Activated T-helper 9 cell treated with anti-CD3 and anti-CD28 coated beads, Interleukin-2, amount 50 U/mL, for 16 hours (primary cell): ENCODE measurements at regions not wholly inside any gene's neighbourhood (a gene's known extent, or its start where the extent isn't known, plus 50 kb on each side); places are given as distances from the start of the nearest gene placed in this dataset.

Experiments used
- DNase-seq: peaks from one replicate; pipeline ENCODE4 v3.0.0-alpha.2; 2020; ENCODE audit warnings: low read depth

GRCh38 chr2:118665784-118666529, 181.5 kb downstream of the EN1 start:
- DNase-seq = no peak

DNA sequence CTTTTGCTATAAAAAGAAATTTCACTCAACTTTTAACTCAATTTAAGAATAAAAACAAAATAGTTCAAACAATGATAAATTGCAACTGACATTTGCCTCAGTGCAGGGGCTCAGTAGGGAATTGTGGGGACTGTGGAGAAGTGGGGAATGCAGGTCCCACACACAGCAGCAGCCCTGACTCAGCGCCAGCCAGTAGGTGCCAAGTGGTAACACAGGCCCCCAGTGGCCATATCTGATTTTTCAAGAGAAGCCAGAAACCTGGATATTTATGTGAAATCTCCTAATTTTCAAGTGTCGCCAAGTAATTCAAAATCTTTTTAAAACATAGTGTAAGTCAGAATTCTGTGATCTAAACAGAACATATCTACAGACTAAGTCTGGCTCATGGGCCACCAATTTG, 186.3 kb downstream of the EN1 start:
- no peak for DNase-seq

GRCh38 chr2:118658596-118659198, 188.8 kb downstream of the EN1 start:
- no peak for DNase-seq

DNA sequence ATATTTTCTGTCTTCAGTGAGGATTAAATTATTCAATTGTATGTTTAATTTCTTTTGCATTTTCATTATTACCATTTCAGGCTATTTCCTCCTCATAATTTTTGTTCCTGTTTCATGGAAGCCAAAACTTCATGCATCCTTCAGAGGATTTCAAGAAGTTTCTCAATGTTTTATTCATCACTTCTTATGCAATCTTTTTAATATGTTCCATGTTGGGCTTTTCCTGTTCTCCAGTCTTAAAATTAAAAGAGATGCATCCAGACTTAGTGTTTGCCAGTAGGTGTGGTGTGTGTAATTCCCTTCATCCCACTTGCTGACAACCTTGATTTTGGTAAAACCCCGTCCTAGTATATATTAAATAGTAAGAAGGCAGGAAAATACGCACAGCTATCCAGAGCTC, 190.0 kb downstream of the EN1 start:
- no peak for DNase-seq

DNA sequence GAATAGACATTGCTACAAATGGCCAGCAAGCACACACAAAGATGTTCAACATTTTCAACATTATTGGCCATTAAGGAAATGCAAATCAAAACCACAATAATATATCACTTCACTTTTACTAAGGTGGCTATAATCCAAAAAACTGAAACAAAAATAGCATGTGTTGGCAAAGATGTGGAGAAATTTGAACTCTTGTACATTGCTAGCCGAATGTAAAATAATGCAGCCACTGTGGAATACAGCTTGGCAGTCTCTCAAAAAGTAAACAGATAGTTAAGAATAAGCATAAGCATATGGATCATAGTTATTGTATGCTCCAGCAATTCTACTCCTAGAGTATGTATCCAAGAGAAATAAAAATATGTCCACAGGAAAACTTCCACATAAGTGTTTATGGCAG, 192.5 kb downstream of the EN1 start:
- DNase-seq = no peak

- no peak for DNase-seq
Measured at GRCh38 chr2:118650327-118650726, 197.1 kb downstream of the EN1 start.

DNA sequence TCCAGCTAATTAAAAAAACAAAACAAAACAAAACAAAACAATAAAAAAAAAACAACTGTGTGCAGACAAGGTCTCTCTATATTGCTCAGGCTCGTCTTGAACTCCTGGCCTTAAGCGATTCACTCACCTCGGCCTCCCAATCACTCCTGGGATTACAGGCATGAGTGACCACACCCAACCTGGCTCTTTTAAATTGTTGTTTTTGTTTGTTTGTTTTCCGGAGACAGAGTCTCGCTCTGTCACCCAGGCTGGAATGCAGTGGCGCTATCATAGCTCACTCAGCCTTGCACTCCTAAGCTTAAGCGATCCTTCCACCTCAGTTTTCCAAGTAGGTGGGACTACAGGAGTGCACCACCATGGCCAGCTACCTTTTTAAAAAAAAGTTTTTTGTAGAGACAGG, 201.6 kb downstream of the EN1 start:
- no peak for DNase-seq

DNA sequence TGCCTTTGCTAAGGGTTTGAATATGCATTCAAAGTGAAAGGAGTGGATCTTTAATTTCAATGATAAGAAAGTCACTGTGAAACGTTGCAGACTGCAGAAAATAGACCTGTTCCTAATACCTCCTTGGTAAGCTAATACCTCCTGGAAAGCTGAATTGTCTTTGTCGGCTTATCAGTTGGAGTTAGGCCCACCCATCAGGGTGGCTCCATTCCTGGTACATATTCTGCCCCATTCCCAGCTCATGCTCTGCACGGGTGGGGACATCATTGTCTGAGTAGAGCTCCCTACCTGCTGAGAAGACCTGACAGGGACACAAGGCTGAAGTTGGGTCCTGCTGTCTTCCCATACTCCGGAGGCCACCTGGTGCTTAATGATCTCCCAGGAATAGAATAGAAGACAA, 203.3 kb downstream of the EN1 start:
- no peak for DNase-seq

GRCh38 chr2:118643294-118643693, 204.2 kb downstream of the EN1 start:
- no peak for DNase-seq

DNA sequence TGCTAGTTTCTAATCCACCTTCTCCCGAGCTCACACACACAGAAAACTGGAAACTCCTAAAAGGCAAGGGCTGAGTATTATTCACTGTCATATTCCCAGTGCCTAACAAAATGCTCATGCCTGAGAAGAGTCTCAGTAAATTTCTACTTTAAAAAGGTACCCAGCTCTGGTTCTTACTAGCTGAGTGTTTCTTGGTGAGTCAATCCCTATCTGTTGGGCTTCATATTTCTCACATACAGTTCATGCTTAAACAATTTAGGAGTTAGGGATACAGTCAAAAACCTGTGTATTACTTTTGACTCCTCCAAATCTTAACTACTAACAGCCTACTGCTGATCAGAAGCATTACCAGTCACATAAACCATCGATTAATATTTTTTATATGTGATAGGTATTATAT, 204.9 kb downstream of the EN1 start:
- no peak for DNase-seq

GRCh38 chr2:118641711-118642110, 205.7 kb downstream of the EN1 start:
- no peak for DNase-seq

DNA sequence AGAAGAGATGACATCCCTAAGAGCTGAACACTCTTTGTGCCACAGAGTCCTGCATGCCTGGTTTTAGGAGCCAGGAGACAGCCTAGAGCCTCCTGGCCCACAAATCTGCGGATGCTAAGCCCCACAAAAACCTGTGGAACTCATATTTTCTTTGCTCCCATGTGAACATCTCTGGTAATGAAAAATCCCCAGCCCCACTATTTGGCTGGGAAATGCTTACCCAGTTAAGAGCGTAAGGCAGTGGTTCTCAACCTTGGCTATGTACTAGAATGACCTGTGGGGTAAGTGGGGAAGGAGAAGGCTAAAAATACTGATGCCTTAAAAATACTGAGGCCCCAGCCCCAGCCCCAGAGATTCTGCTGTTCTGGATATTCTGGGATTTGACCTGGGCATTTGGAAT, 208.1 kb downstream of the EN1 start:
- DNase-seq = no peak

GRCh38 chr2:118638453-118638852, 209.0 kb downstream of the EN1 start:
- DNase-seq = no peak

DNA sequence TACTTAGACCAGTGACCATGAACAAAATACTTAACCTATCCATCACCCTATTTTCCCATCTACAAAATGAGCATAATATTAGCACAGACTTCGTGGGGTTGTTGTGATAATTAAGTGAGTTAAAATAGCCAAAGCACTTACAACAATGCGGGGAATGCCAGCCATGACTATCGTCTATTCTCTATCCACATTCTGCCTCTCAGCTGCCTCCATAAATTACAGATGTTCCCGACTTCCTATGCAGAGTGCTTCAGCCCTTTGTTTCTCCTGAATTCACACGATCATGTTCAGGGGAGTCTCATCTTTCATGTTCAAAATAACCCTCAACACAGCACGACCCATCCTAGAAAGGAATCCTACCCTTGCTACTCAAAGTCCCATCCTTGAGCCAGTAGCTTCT, 211.6 kb downstream of the EN1 start:
- no peak for DNase-seq

GRCh38 chr2:118634876-118635275, 212.6 kb downstream of the EN1 start:
- no peak for DNase-seq

DNA sequence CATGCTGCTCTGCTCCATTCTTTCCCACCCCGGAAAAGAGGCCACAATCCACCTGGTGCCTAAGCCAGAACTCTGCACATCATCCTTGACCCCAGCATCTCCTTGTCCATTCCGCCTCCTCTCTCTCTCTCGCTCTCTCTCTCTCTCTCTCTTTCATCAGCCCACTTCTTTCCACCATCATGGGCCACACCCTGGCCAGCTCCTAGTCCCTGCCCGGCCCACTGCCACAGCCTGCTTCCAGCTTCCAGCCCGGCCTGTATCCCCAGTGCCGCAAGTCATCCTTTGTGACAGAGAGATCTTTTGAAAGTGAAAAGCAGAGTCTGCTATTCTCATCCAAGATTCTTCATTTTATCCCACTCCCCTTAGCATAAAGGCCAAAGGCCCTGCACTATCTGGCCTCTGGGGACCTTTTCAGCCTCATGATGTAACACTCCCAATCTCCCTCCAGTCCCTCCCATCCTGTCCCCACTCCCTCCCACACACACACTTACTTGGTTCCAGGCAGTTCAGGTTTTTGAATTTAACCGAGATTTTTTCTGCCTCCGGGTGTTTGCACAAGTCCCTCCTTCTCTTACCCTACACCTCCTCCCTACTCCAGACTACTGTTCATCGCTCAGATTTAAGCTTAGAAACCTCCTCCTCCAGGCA, 214.0 kb downstream of the EN1 start:
- DNase-seq = no peak

GRCh38 chr2:118632921-118633320, 214.5 kb downstream of the EN1 start:
- DNase-seq = no peak

DNA sequence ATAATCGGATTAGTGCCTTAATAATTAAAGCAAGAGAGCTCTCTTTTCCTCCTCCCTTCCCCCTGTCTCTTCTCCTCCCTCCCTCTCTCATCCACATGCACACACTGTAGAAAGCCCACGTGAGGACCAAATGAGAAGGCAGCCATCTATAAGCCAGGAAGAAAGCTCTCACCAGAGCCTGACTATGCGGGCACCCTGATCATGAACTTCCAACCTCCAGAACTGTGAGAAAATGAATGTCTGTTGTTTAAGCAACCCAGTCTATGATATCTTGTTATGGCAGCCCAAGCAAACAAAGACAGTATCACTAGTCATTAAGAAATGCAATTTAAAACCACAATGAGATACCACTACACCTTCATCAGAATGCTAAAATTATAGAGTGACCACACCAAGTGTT, 220.3 kb downstream of the EN1 start:
- no peak for DNase-seq

GRCh38 chr2:118622913-118623312, 224.5 kb downstream of the EN1 start:
- no peak for DNase-seq

DNA sequence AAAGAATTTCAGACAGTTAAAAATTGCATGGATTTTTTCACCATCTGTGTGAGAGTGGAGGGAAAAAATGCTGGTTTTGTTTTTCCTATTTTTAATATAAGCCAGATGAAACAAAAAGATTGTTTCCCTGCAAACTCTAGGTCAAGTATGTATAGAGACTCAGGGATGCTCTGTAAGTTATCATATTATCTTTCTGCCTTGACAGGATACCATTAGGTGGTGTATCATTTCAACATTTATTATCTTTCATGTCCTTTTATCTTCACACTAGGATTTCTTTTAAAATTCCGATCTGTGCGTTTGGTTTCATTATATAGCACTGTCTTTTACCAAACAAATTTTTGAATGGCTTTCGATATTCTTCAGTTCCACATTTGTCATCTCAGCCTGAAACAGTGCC, 225.3 kb downstream of the EN1 start:
- DNase-seq = no peak

- DNase-seq = no peak
Measured at GRCh38 chr2:118618279-118618678, 229.2 kb downstream of the EN1 start.

DNA sequence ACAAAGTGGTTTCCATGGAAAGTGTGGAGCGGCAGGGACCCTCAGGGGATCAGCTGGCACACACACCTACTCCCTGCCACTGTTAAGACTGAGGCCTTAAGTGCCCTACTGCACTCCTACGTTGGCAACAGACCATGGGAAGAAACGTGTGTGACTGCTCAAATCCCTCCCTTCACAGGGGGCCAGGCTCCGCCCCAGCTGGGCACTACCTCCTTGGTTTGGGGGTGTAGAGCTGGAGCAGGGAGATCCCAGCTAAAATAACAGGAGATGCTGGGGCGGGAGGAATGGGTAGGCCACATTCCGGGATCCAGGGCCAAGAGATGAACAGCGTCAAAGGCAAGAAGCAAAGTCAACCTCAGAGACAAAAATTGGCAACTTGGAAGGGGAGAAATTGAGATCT, 231.0 kb downstream of the EN1 start:
- no peak for DNase-seq

- no peak for DNase-seq
Measured at GRCh38 chr2:118614841-118615271, 232.6 kb downstream of the EN1 start.

DNA sequence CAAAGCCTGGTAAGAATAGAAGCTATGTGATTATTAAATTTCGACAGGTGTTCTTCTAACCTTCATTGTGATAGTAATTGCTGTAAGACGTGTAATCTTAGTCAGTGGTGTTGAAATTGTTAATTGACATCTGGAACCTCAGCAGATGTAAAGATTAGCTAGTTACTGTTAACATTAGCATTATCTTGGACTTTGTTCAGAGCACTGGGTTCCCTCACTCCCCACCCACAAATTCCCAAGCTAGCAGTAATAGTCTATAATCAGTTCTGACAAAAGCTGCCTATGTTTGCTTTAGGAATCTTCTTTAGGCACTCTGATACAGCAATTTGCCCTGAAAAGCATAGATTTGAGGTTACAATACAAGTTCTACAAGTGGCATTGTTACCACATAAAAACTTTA, 233.7 kb downstream of the EN1 start:
- DNase-seq = no peak
